NCI-H2196 treated with DMSO at 0.1 percent for 48 hours (cell line): ENCODE measurements at regions not wholly inside any gene's neighbourhood (a gene's known extent, or its start where the extent isn't known, plus 50 kb on each side); places are given as distances from the start of the nearest gene placed in this dataset.

Experiments used
- DNase-seq: peaks from one replicate; lab custom pipeline; 2025; ENCODE audit not compliant: unreplicated experiment; lab: John Stamatoyannopoulos, UW

GRCh38 chr2:29974086-29974485 lies 52.7 kb upstream of the ALK start:
- DNase-seq, result no peak

GRCh38 chr2:29977284-29977683 lies 55.9 kb upstream of the ALK start:
- DNase-seq, result no peak

GRCh38 chr2:29981402-29981801 lies 60.0 kb upstream of the ALK start:
- DNase-seq, result no peak

- no peak for DNase-seq
Observed at GRCh38 chr2:29983308-29983707, 61.9 kb upstream of the ALK start.

- no peak for DNase-seq
Observed at GRCh38 chr2:29987146-29987545, 65.8 kb upstream of the ALK start.

- DNase-seq, result no peak
Observed at GRCh38 chr2:29990129-29990528, 68.7 kb upstream of the ALK start.

- DNase-seq, result no peak
Observed at GRCh38 chr2:29991086-29991485, 69.7 kb upstream of the ALK start.

- DNase-seq, result no peak
Observed at GRCh38 chr2:29995241-29995640, 73.9 kb upstream of the ALK start.

GRCh38 chr2:30003128-30003527 lies 81.7 kb upstream of the ALK start:
- DNase-seq, result no peak

GRCh38 chr2:30022444-30023071 lies 101.2 kb upstream of the ALK start:
- no peak for DNase-seq

GRCh38 chr2:30024281-30024680 lies 102.9 kb upstream of the ALK start:
- no peak for DNase-seq

GRCh38 chr2:30026091-30027055 lies 105.0 kb upstream of the ALK start:
- DNase-seq, result no peak

- DNase-seq, result no peak
Observed at GRCh38 chr2:30029804-30030203, 108.4 kb upstream of the ALK start.

- DNase-seq, result no peak
Observed at GRCh38 chr2:30030361-30030760, 109.0 kb upstream of the ALK start.

GRCh38 chr2:30031184-30031583 lies 109.8 kb upstream of the ALK start:
- DNase-seq, result no peak

GRCh38 chr2:30034052-30034775 lies 112.6 kb upstream of the YPEL5 start:
- no peak for DNase-seq

- no peak for DNase-seq
Observed at GRCh38 chr2:30037016-30037415, 109.8 kb upstream of the YPEL5 start.

GRCh38 chr2:30038419-30038818 lies 108.4 kb upstream of the YPEL5 start:
- no peak for DNase-seq

- DNase-seq, result no peak
Observed at GRCh38 chr2:30039101-30039500, 107.7 kb upstream of the YPEL5 start.

- DNase-seq, result no peak
Observed at GRCh38 chr2:30040147-30040546, 106.7 kb upstream of the YPEL5 start.

- no peak for DNase-seq
Observed at GRCh38 chr2:30041884-30042283, 104.9 kb upstream of the YPEL5 start.

GRCh38 chr2:30046396-30046795 lies 100.4 kb upstream of the YPEL5 start:
- no peak for DNase-seq
